H1 (cell line): ENCODE measurements at regions not wholly inside any gene's neighbourhood (a gene's known extent, or its start where the extent isn't known, plus 50 kb on each side); places are given as distances from the start of the nearest gene placed in this dataset.

ENCODE experiments used
- CTCF ChIA-PET: fragments of 300-600 bp; sonication (Branson Sonifier 250); formaldehyde crosslinking; loops from one replicate; lab custom pipeline; 2021; ENCODE audit not compliant: partially characterized antibody; lab: Charles Lee
- POLR2A ChIA-PET: fragments of 300-600 bp; sonication (Branson Sonifier 250); formaldehyde crosslinking; loops from one replicate; lab custom pipeline; 2021; ENCODE audit warnings: inconsistent platforms; ENCODE audit not compliant: partially characterized antibody; lab: Charles Lee
- DNase-seq, 2 experiments: peaks; one replicate each; pipeline versions ENCODE4 v3.0.0 to v3.0.0-alpha.2; 2010 to 2022; ENCODE audit warnings: low spot score in 2 of 2, low read depth in 1 of 2, mixed read lengths in 1 of 2
- FAIRE-seq: peaks from 2 replicates; lab custom pipeline; 2011; peaks lifted over from hg19 to GRCh38; lab: Jason Lieb, UNC
- H2AFZ ChIP-seq: 2 replicates; pipeline ENCODE4 v1.8.1; 2012; ENCODE audit warnings: low read length, inconsistent platforms
- H2AK5ac ChIP-seq: 2 replicates; pipeline ENCODE4 v1.6.1; 2013; ENCODE audit warnings: low read depth, low read length
- H2BK120ac ChIP-seq: replicated peaks from 2 replicates; pipeline ENCODE3; 2013; ENCODE audit warnings: low read depth, low read length, inconsistent platforms
- H2BK12ac ChIP-seq: 2 replicates; pipeline ENCODE4 v1.6.1; 2013; ENCODE audit warnings: low read depth, low read length
- H2BK15ac ChIP-seq: 2 replicates; pipeline ENCODE4 v1.6.1; 2013; ENCODE audit warnings: low read length
- H2BK20ac ChIP-seq: 2 replicates; pipeline ENCODE4 v1.6.1; 2013; ENCODE audit warnings: low read length
- H2BK5ac ChIP-seq: 2 replicates; pipeline ENCODE4 v1.6.1; 2013; ENCODE audit warnings: low read depth, low read length
- H3K14ac ChIP-seq: 2 replicates; pipeline ENCODE4 v1.6.1; 2013; ENCODE audit warnings: inconsistent platforms; ENCODE audit not compliant: insufficient read length
- H3K18ac ChIP-seq: 2 replicates; pipeline ENCODE4 v1.6.1; 2013; ENCODE audit warnings: low read length; ENCODE audit errors: extremely low read depth
- H3K23ac ChIP-seq: 2 replicates; pipeline ENCODE4 v1.6.1; 2013; ENCODE audit warnings: inconsistent platforms; ENCODE audit not compliant: insufficient read length
- H3K23me2 ChIP-seq: 2 replicates; pipeline ENCODE4 v1.6.1; 2013; ENCODE audit warnings: low read depth, low read length
- H3K27ac ChIP-seq: 2 replicates; pipeline ENCODE4 v1.6.1; 2011; ENCODE audit warnings: low read depth, low read length, inconsistent platforms
- H3K27me3 ChIP-seq, 4 experiments: replicated peaks in 1 of 4; 1 replicate in 1 of 4; 2 replicates in 3 of 4; pipeline versions ENCODE4 v1.6.1 to v1.8.1; 2011 to 2013; ENCODE audit warnings: low read length in 3 of 4, mild to moderate bottlenecking in 3 of 4, inconsistent platforms in 2 of 4, mixed read lengths in 2 of 4, moderate library complexity in 1 of 4; ENCODE audit not compliant: control insufficient read depth in 3 of 4, insufficient read depth in 3 of 4; ENCODE audit errors: extremely low read depth in 1 of 4
- H3K36me3 ChIP-seq, 4 experiments: 2 replicates each; pipeline versions ENCODE4 v1.6.1 to v1.8.1; 2011 to 2013; ENCODE audit warnings: mild to moderate bottlenecking in 4 of 4, low read length in 3 of 4, moderate library complexity in 2 of 4, control low read depth in 1 of 4, inconsistent platforms in 1 of 4; ENCODE audit not compliant: insufficient read depth in 4 of 4, control insufficient read depth in 2 of 4
- H3K4ac ChIP-seq: replicated peaks from 2 replicates; pipeline ENCODE3; 2013; ENCODE audit warnings: low read length, low read depth, mixed read lengths, inconsistent platforms; ENCODE audit not compliant: insufficient read length
- H3K4me1 ChIP-seq, 4 experiments: replicated peaks in 1 of 4; 1 replicate in 1 of 4; 2 replicates in 3 of 4; pipeline versions ENCODE4 v1.6.1 to v1.8.1; 2011 to 2013; ENCODE audit warnings: low read length in 3 of 4, inconsistent platforms in 2 of 4, mixed read lengths in 1 of 4; ENCODE audit not compliant: insufficient read depth in 4 of 4, control insufficient read depth in 3 of 4
- H3K4me2 ChIP-seq, 2 experiments: 2 replicates each; pipeline versions ENCODE4 v1.6.1 to v1.8.1; 2011 to 2013; ENCODE audit warnings: low read depth in 2 of 2, low read length in 2 of 2, control low read depth in 1 of 2, inconsistent platforms in 1 of 2, mild to moderate bottlenecking in 1 of 2; ENCODE audit not compliant: insufficient read depth in 1 of 2
- H3K4me3 ChIP-seq, 4 experiments: fragments of 200-600, 300-600 bp in 1 of 4; sonication (generic), shearing (Covaris generic), sonication (Bioruptor Twin) in 1 of 4; 2 replicates each; pipeline versions ENCODE4 v1.5.1 to v1.8.1; 2011 to 2016; ENCODE audit warnings: low read length in 4 of 4, low read depth in 3 of 4, control low read depth in 2 of 4, inconsistent platforms in 2 of 4, mild to moderate bottlenecking in 2 of 4, mixed read lengths in 1 of 4, moderate library complexity in 1 of 4; ENCODE audit not compliant: insufficient read depth in 2 of 4; ENCODE audit errors: extremely low read depth in 1 of 4
- H3K56ac ChIP-seq: replicated peaks from 2 replicates; pipeline ENCODE3; 2013; ENCODE audit warnings: low read depth, mild to moderate bottlenecking, mixed read lengths, low read length, inconsistent platforms; ENCODE audit not compliant: insufficient read length
- H3K79me1 ChIP-seq: 2 replicates; pipeline ENCODE4 v1.6.1; 2013; ENCODE audit warnings: low read depth, low read length, control low read depth
- H3K79me2 ChIP-seq, 2 experiments: 2 replicates each; pipeline versions ENCODE4 v1.6.1 to v1.8.1; 2012 to 2013; ENCODE audit warnings: low read length in 2 of 2, mild to moderate bottlenecking in 2 of 2, inconsistent platforms in 1 of 2; ENCODE audit not compliant: insufficient read depth in 2 of 2, control insufficient read depth in 1 of 2
- H3K9ac ChIP-seq, 4 experiments: replicated peaks in 1 of 4; 1 replicate in 1 of 4; 2 replicates in 3 of 4; pipeline versions ENCODE4 v1.6.1 to v1.8.1; 2011 to 2013; ENCODE audit warnings: low read depth in 3 of 4, low read length in 3 of 4, control low read depth in 2 of 4, mild to moderate bottlenecking in 2 of 4, moderate library complexity in 2 of 4, inconsistent platforms in 1 of 4; ENCODE audit errors: extremely low read depth in 1 of 4
- H3K9me3 ChIP-seq, 2 experiments: 2 replicates each; pipeline versions ENCODE4 v1.6.1 to v1.8.1; 2012 to 2013; ENCODE audit warnings: mild to moderate bottlenecking in 2 of 2, moderate library complexity in 2 of 2, control low read depth in 1 of 2, inconsistent platforms in 1 of 2, low read depth in 1 of 2, low read length in 1 of 2, mixed read lengths in 1 of 2; ENCODE audit not compliant: insufficient read depth in 2 of 2
- H4K20me1 ChIP-seq, 2 experiments: replicated peaks in 1 of 2; 2 replicates each; pipeline versions ENCODE3 to v1.8.1; 2011 to 2013; ENCODE audit warnings: inconsistent platforms in 2 of 2, low read length in 2 of 2, mild to moderate bottlenecking in 1 of 2; ENCODE audit not compliant: insufficient read depth in 2 of 2, control insufficient read depth in 1 of 2
- H4K5ac ChIP-seq: 2 replicates; pipeline ENCODE4 v1.6.1; 2013; ENCODE audit warnings: low read length, low read depth, mixed read lengths, inconsistent platforms; ENCODE audit not compliant: insufficient read length
- H4K8ac ChIP-seq: 2 replicates; pipeline ENCODE4 v1.8.0; 2013; ENCODE audit warnings: mild to moderate bottlenecking, moderate library complexity, low read length, inconsistent platforms; ENCODE audit not compliant: insufficient read depth; ENCODE audit errors: extremely low read depth
- H4K91ac ChIP-seq: replicated peaks from 2 replicates; pipeline ENCODE3; 2013; ENCODE audit warnings: low read length, mixed read lengths, inconsistent platforms; ENCODE audit not compliant: insufficient read length
- BACH1 ChIP-seq: IDR thresholded peaks from 2 replicates; pipeline ENCODE4 v1.6.1; 2012; ENCODE audit warnings: low read length, improper control_type of control experiment
- GTF2F1 ChIP-seq: IDR thresholded peaks from 2 replicates; pipeline ENCODE4 v1.6.1; 2012; ENCODE audit warnings: low read depth, low read length, improper control_type of control experiment, borderline replicate concordance
- HDAC2 ChIP-seq, 2 experiments: fragments of 300-600 bp in 1 of 2; sonication (generic) in 1 of 2; IDR thresholded peaks; 2 replicates each; pipeline ENCODE4 v1.6.1; 2011 to 2012; ENCODE audit warnings: low read depth in 2 of 2, low read length in 2 of 2, mild to moderate bottlenecking in 2 of 2, moderate library complexity in 2 of 2, borderline replicate concordance in 1 of 2, inconsistent platforms in 1 of 2
- NANOG ChIP-seq: IDR thresholded peaks from 2 replicates; pipeline ENCODE4 v1.6.1; 2011; ENCODE audit warnings: low read length, low read depth, mild to moderate bottlenecking, inconsistent platforms; ENCODE audit not compliant: insufficient read depth, poor library complexity, severe bottlenecking
- SRF ChIP-seq: IDR thresholded peaks from 2 replicates; pipeline ENCODE4 v1.6.1; 2011; ENCODE audit warnings: mild to moderate bottlenecking, low read depth, low read length, moderate library complexity
- TCF12 ChIP-seq: IDR thresholded peaks from 2 replicates; pipeline ENCODE4 v1.6.1; 2011; ENCODE audit warnings: low read depth, mild to moderate bottlenecking, low read length
- WGBS, 2 experiments: shearing (Covaris generic) in 1 of 2; methylation state at CpG; one replicate each; pipeline versions ENCODE4 v1.1.6 to v1.1.7; 2013 to 2015; ENCODE audit warnings: low lambda C conversion rate in 2 of 2, mixed read lengths in 2 of 2, inconsistent platforms in 1 of 2, low coverage in 1 of 2, missing lambda C conversion rate in 1 of 2; ENCODE audit not compliant: insufficient replicate concordance in 2 of 2, insufficient coverage in 1 of 2, insufficient read length in 1 of 2; ENCODE audit errors: extremely low coverage in 1 of 2, missing lambda C conversion rate in 1 of 2; 5-methylcytosine and 5-hydroxymethylcytosine counted together
- TF ChIP-seq, protein P1 (sequence below): IDR thresholded peaks from 2 replicates; pipeline ENCODE4 v1.6.1; 2012; ENCODE audit warnings: inconsistent platforms

DNA sequence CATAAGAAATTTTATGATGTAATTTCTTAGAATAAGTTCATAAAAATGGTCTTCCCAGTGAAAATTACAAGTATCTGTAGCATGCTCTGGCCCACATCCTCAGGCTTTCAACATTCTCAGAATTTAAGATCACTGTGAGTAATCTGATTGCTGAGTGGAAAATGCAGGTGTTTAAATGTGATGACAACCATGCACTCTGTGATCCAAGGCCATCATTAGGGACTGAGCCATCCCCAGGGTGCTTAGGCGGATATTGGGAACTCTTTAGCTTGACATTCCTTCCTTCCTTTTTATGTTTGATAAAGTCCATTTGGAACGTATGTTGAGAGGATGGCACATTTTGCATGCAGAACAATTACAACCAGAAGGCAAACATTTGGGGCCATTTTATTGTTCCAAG lies 95.5 kb downstream of the ARL4C start:
- DNase-seq (no peak), FAIRE-seq (no peak)
- H2AFZ ChIP-seq = no peak overlapping the region
- H3K4me3 ChIP-seq = no peak overlapping the region
- peaks cover 0 to 5% (median 0%) of the 10 kb centered on the region in 4 experiments; a peak in 1 of 7 replicates for H3K27me3 ChIP-seq
- H3K9ac ChIP-seq = no peak overlapping the region
- CTCF ChIA-PET = interaction anchor here (0.6 to 1.7 kb wide), 3 partner anchors 18 to 279 kb away, joined by 3 read pairs; no protein-coding TSS in a partner anchor
- H3K9me3 ChIP-seq = no peaks in the 10 kb centered on the region
- no peaks in the 10 kb centered on the region for H3K79me1 ChIP-seq
- H4K20me1 ChIP-seq = no peaks in the 10 kb centered on the region
- 80% methylated on average over 2 of the region's 2 CpGs; no CpG with 5 or more reads in 1 of the 2 experiments for WGBS, 2 experiments
- no peak overlapping the region for H3K14ac ChIP-seq
- H2BK15ac ChIP-seq = no peak overlapping the region
- POLR2A ChIA-PET = interaction anchor here (0.7 kb wide), 1 partner anchor 99 kb away, joined by 3 read pairs; no protein-coding TSS in a partner anchor
- H2BK120ac ChIP-seq = no peak overlapping the region
- H4K8ac ChIP-seq = no peak overlapping the region
- H3K56ac ChIP-seq = no peak overlapping the region
- no peaks in the 10 kb centered on the region for H3K79me2 ChIP-seq
- no peak overlapping the region for H4K91ac ChIP-seq
- no peak overlapping the region for H3K18ac ChIP-seq
- no peak overlapping the region for H3K4ac ChIP-seq
- no peak overlapping the region for H3K4me2 ChIP-seq
- H2AK5ac ChIP-seq = no peak overlapping the region
- no peak overlapping the region for H3K27ac ChIP-seq
- TF ChIP-seq SRF (no peak), TCF12 (no peak), BACH1 (no peak), HDAC2 (IDR thresholded peaks at IDR 0.05; ENCODE audit: borderline replicate concordance in 1 of 2, low read depth in 2 of 2, low read length in 2 of 2) (no peak), NANOG (no peak), GTF2F1 (no peak)
- TF ChIP-seq, protein P1, sequence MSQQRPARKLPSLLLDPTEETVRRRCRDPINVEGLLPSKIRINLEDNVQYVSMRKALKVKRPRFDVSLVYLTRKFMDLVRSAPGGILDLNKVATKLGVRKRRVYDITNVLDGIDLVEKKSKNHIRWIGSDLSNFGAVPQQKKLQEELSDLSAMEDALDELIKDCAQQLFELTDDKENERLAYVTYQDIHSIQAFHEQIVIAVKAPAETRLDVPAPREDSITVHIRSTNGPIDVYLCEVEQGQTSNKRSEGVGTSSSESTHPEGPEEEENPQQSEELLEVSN = no peak
- TF ChIP-seq, all 59 proteins: peak for 0
- Histone ChIP-seq H3K36me3 (no peaks in the 10 kb centered on the region), H2BK20ac (no peak overlapping the region), H3K23ac (no peak overlapping the region), H2BK5ac (no peak overlapping the region), H3K4me1 (no peaks in the 10 kb centered on the region), H4K5ac (no peak overlapping the region), H3K23me2 (no peaks in the 10 kb centered on the region), H2BK12ac (no peak overlapping the region)
